Neutrophil (primary cell): ENCODE measurements at regions not wholly inside any gene's neighbourhood (a gene's known extent, or its start where the extent isn't known, plus 50 kb on each side); places are given as distances from the start of the nearest gene placed in this dataset.
"Not testable (repeated sequence)": the region's sequence is repeated elsewhere in the genome, so short reads cannot be mapped to it uniquely, and the experiment has no call there.

Experiments used
- H3K27ac ChIP-seq: fragments of 200-600 bp; sonication (generic); 2 replicates; pipeline ENCODE4 v1.5.1; 2016; ENCODE audit warnings: mild to moderate bottlenecking, moderate library complexity
- H3K27me3 ChIP-seq: fragments of 200-600 bp; sonication (generic); 2 replicates; pipeline ENCODE4 v1.6.0; 2016; ENCODE audit warnings: mild to moderate bottlenecking
- H3K36me3 ChIP-seq: fragments of 200-600 bp; sonication (generic); 2 replicates; pipeline ENCODE4 v1.5.1; 2017
- H3K4me1 ChIP-seq, 2 experiments: fragments of 200-600 bp in 1 of 2; sonication (generic) in 1 of 2; 1 replicate in 1 of 2; 2 replicates in 1 of 2; pipeline versions ENCODE4 v1.5.1 to v1.6.1; 2013 to 2016; ENCODE audit warnings: low read depth in 1 of 2, low read length in 1 of 2, mild to moderate bottlenecking in 1 of 2, moderate library complexity in 1 of 2; ENCODE audit not compliant: control insufficient read depth in 1 of 2, insufficient read depth in 1 of 2
- H3K4me3 ChIP-seq, 2 experiments: fragments of 200-600 bp in 1 of 2; sonication (generic) in 1 of 2; 1 replicate in 1 of 2; 2 replicates in 1 of 2; pipeline ENCODE4 v1.5.1; 2013 to 2016; ENCODE audit warnings: low read depth in 1 of 2, low read length in 1 of 2, mild to moderate bottlenecking in 1 of 2, moderate library complexity in 1 of 2
- H3K9me3 ChIP-seq: fragments of 200-600 bp; sonication (generic); 2 replicates; pipeline ENCODE4 v1.5.1; 2016
- CTCF ChIP-seq: fragments of 200-600 bp; sonication (generic); IDR thresholded peaks from 2 replicates; pipeline ENCODE4 v1.5.1; 2016; ENCODE audit warnings: antibody characterized with exemption

DNA sequence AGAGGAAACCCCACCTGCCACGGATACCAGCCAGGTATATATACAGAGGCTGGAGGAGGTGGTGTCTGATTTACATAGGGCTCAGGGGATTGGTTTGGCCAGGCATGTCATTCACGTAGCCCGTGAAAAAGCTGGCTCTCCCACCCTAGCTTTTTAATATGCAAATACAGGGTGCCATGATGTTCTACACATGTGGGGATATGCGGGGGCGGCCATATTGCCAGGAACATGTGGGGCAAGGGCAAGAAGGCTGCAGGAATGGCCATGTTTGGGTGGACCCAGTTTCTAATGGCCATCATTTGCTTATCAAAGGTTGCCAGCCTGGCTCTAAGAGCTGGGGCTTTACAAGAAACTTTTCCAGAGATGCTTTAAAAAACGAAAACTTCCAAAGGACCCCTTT is 131.5 kb upstream of the KIF5B start:
- no peaks in the 10 kb centered on the region for H3K36me3 ChIP-seq
- no peaks in the 10 kb centered on the region for H3K4me1 ChIP-seq
- peaks cover 6% of the 10 kb centered on the region for H3K27me3 ChIP-seq
- no peak for TF ChIP-seq CTCF
- no peak overlapping the region for H3K4me3 ChIP-seq
- H3K9me3 ChIP-seq = no peaks in the 10 kb centered on the region
- no peak overlapping the region for H3K27ac ChIP-seq

DNA sequence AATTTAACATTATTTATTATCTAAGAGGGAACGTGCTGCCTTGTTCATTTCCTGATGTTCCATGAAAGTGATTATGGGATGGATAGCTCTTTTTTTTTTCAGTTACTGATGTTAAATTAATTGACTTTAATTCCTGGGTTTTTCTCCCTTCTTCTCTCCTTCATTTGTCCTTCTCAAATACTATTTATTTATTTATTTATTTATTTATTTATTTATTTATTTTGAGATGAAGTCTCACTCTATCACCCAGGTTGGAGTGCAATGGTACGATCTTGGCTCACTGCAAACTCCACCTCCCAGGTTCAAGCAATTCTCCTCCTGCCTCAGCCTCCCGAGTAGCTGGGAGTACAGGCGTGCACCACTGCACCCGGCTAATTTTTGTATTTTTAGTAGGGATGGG is 127.4 kb upstream of the KIF5B start:
- not testable (repeated sequence) for H3K9me3 ChIP-seq, H3K27ac ChIP-seq, H3K4me1 ChIP-seq, H3K36me3 ChIP-seq, H3K27me3 ChIP-seq, H3K4me3 ChIP-seq

- Histone ChIP-seq H3K27me3 (peaks cover 6% of the 10 kb centered on the region), H3K27ac (no peak overlapping the region), H3K9me3 (no peaks in the 10 kb centered on the region), H3K4me1 (no peaks in the 10 kb centered on the region), H3K36me3 (no peaks in the 10 kb centered on the region), H3K4me3 (no peak overlapping the region)
- TF ChIP-seq CTCF = no peak
Observed at GRCh38 chr10:32182476-32182875, 126.3 kb upstream of the KIF5B start.

- no peak overlapping the region for H3K27ac ChIP-seq
- H3K27me3 ChIP-seq = no peaks in the 10 kb centered on the region
- no peak overlapping the region for H3K4me3 ChIP-seq
- TF ChIP-seq CTCF = no peak
- no peaks in the 10 kb centered on the region for H3K36me3 ChIP-seq
- no peaks in the 10 kb centered on the region for H3K9me3 ChIP-seq
- no peaks in the 10 kb centered on the region for H3K4me1 ChIP-seq
Observed at GRCh38 chr10:32180390-32181280, 124.4 kb upstream of the KIF5B start.

GRCh38 chr10:32179836-32180235 is 123.6 kb upstream of the KIF5B start:
- Histone ChIP-seq H3K4me3 (no peak overlapping the region), H3K27me3 (no peaks in the 10 kb centered on the region), H3K4me1 (no peaks in the 10 kb centered on the region), H3K27ac (no peak overlapping the region), H3K9me3 (no peaks in the 10 kb centered on the region), H3K36me3 (no peaks in the 10 kb centered on the region)
- no peak for TF ChIP-seq CTCF

DNA sequence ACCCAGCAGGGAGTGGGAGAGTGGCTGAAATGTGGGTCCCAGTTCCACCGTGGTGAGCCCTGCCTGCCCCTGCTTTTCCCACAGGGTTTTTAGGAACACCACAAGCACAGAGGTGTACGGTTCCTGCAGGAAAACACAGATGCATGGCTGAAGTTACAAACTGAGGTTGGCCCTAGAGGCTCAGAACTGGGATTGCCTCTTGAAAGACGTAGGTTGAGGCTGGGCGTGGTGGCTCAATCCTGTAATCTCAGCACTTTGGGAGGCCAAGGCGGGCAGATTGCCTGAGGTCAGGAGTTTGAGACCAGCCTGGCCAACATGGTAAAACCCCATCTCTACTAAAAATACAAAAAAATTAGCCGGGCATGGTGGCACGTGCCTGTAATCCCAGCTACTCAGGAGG is 121.4 kb upstream of the KIF5B start:
- H3K36me3 ChIP-seq, H3K27me3 ChIP-seq, H3K9me3 ChIP-seq, H3K4me3 ChIP-seq, H3K27ac ChIP-seq, H3K4me1 ChIP-seq: not testable (repeated sequence)
